Upper lobe of right lung (tissue), 1 donor: ENCODE measurements at regions not wholly inside any gene's neighbourhood (a gene's known extent, or its start where the extent isn't known, plus 50 kb on each side); places are given as distances from the start of the nearest gene placed in this dataset.
A peak's percentile ranks its signal among the peaks of the same experiment; 100 is the strongest.
"Not testable (repeated sequence)": the region's sequence is repeated elsewhere in the genome, so short reads cannot be mapped to it uniquely, and the experiment has no call there.

Experiments used
- ATAC-seq: fragments of 200-7000 bp; cut with Tn5 transposase; one replicate; pipeline ENCODE4 v1.9.1; 2020; ENCODE audit warnings: mild to moderate bottlenecking, moderate library complexity
- DNase-seq: peaks from one replicate; pipeline ENCODE4 v3.0.0-alpha.2; 2020
- H3K27ac ChIP-seq: fragments of 200-600 bp; one replicate; pipeline ENCODE4 v1.8.0; 2022
- H3K27me3 ChIP-seq: fragments of 200-600 bp; one replicate; pipeline ENCODE4 v1.8.0; 2022; ENCODE audit warnings: mild to moderate bottlenecking
- H3K36me3 ChIP-seq: fragments of 200-600 bp; one replicate; pipeline ENCODE4 v1.8.0; 2022
- H3K4me1 ChIP-seq: fragments of 200-600 bp; one replicate; pipeline ENCODE4 v1.8.0; 2022
- H3K4me3 ChIP-seq: fragments of 200-600 bp; one replicate; pipeline ENCODE4 v1.8.0; 2022; ENCODE audit warnings: mild to moderate bottlenecking
- H3K9me3 ChIP-seq: fragments of 200-600 bp; one replicate; pipeline ENCODE4 v1.8.0; 2022
- CTCF ChIP-seq: fragments of 200-600 bp; IDR thresholded peaks from one replicate; pipeline ENCODE4 v1.8.0; 2022; ENCODE audit warnings: antibody characterized with exemption
- intact Hi-C: fragments of 100-400 bp; cut with DNase I; formaldehyde crosslinking; loops from one replicate; pipeline ENCODE4 v1.11.0; 2022
- donor health status: DM: no; HTN: yes; CAD: no; lungs with severe emphysema.

GRCh38 chr11:115981814-115982471, 477.7 kb upstream of the CADM1 start:
- ATAC-seq: no peak

GRCh38 chr11:115981104-115981481, 476.9 kb upstream of the CADM1 start:
- no peak for TF ChIP-seq CTCF
- intact Hi-C loops: no loop called here
- no peak for DNase-seq
- Histone ChIP-seq H3K27me3 (no peaks in the 10 kb centered on the region), H3K4me3 (no peak overlapping the region), H3K36me3 (no peaks in the 10 kb centered on the region), H3K27ac (no peak overlapping the region), H3K4me1 (no peaks in the 10 kb centered on the region), H3K9me3 (no peaks in the 10 kb centered on the region)
- no peak for ATAC-seq

More at GRCh38 chr11:115981814-115982471, 477.7 kb upstream of the CADM1 start:
- no peak overlapping the region for H3K4me3 ChIP-seq
- intact Hi-C loops: no loop called here
- H3K9me3 ChIP-seq: no peaks in the 10 kb centered on the region
- no peaks in the 10 kb centered on the region for H3K36me3 ChIP-seq
- H3K27ac ChIP-seq: no peak overlapping the region
- no peaks in the 10 kb centered on the region for H3K4me1 ChIP-seq
- H3K27me3 ChIP-seq: no peaks in the 10 kb centered on the region
- TF ChIP-seq CTCF: no peak
- no peak for DNase-seq

DNA sequence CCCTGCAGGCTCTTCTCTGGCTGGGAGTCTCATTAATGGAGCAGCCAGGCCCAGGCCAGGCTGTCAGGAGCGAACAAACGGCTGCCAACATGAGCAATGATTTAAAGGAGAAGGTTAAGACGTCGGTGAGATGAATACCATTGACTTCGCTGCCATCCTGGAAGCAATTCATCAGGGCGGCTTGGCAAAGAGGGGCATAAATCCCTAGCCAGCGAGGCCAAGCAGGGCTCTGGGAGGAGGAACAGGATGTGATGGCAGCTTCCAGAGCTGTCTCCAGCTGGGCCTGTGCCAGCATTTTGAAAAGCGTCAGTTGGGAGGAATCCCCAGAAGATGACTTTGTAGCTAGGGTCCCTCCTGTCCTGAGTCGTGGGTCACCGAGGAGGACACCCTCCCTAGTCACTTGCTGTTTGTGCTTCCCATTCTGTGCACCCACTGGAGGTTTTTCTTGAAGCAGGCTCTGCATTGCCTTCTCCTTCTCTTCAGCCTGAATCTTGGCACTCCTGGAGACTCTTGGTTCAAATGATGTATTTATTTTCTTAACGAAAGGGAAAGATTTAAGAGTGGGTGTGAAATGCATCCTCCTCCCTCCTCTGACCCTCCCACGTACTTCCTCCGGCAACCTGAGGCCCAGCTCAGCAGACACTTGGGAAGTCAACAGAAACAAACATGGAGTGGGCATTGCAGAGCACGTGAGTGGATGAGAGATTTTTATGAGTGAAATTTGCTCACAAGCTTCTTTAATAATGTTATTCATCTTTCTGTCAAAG, 476.3 kb upstream of the CADM1 start:
- Histone ChIP-seq H3K27ac (no peak overlapping the region), H3K9me3 (no peaks in the 10 kb centered on the region), H3K27me3 (no peaks in the 10 kb centered on the region), H3K4me1 (no peaks in the 10 kb centered on the region), H3K4me3 (no peak overlapping the region), H3K36me3 (no peaks in the 10 kb centered on the region)
- no peak for DNase-seq
- intact Hi-C loops: no loop called here
- no peak for TF ChIP-seq CTCF
- ATAC-seq: no peak

GRCh38 chr11:115974703-115975102, 470.5 kb upstream of the CADM1 start:
- Histone ChIP-seq H3K4me3 (no peak overlapping the region), H3K27ac (no peak overlapping the region), H3K4me1 (no peaks in the 10 kb centered on the region), H3K36me3 (no peaks in the 10 kb centered on the region), H3K9me3 (no peaks in the 10 kb centered on the region), H3K27me3 (no peaks in the 10 kb centered on the region)
- no peak for ATAC-seq
- intact Hi-C loops: no loop called here
- no peak for TF ChIP-seq CTCF
- no peak for DNase-seq

GRCh38 chr11:115967203-115967602, 463.0 kb upstream of the CADM1 start:
- H3K27ac ChIP-seq, H3K9me3 ChIP-seq: not testable (repeated sequence)

DNA sequence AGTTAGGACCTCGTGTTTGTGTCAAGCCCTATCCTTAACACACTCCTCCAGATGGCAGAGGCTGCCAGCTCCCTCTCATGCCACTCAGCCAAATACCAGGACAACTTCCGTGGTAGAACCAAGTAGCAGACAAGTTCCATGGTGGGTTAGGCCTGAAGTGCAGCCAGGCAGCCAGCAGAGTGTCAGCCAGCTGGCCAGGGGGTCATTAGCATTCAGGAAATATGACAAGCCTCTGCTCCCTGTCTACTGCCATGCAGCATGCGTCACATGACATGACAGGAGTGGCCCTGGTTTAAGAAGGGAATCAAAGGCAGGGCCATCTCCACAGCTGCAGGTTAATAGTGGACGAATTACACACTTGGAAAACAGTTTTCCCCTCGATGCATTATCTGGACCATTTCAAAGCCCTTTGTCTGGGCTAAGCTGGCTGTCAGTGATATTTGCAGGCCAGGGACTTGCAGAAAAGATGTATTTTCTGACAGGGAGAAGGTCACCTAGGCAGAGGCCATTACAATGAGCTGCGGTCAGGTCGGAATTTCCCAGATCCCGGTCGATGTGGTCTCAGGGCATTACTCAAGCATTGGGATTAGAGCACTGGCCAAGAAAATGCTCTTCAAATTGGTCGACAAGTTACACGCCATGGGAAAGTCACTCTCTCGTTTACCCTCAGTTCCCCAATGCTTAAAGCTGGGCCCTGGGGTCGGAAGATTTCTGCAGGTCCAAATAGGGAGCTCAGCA, 461.7 kb upstream of the CADM1 start:
- TF ChIP-seq CTCF: no peak
- intact Hi-C loops: no loop called here
- Histone ChIP-seq H3K4me3 (no peak overlapping the region), H3K9me3 (no peaks in the 10 kb centered on the region), H3K27ac (no peak overlapping the region), H3K36me3 (no peaks in the 10 kb centered on the region), H3K27me3 (no peaks in the 10 kb centered on the region), H3K4me1 (no peaks in the 10 kb centered on the region)
- peak; percentile 89 for ATAC-seq
- peak; percentile 74 for DNase-seq

More at GRCh38 chr11:115967203-115967602, 463.0 kb upstream of the CADM1 start:
- DNase-seq, intact Hi-C loops, H3K4me1 ChIP-seq, ATAC-seq, H3K36me3 ChIP-seq, H3K4me3 ChIP-seq, H3K27me3 ChIP-seq: not testable (repeated sequence)
